Subcutaneous abdominal adipose tissue (tissue), 5 donors: ENCODE measurements at regions not wholly inside any gene's neighbourhood (a gene's known extent, or its start where the extent isn't known, plus 50 kb on each side); places are given as distances from the start of the nearest gene placed in this dataset.

Experiments
- H3K27ac ChIP-seq: one replicate; pipeline ENCODE4 v1.7.0; 2013; ENCODE audit warnings: low read depth, mild to moderate bottlenecking, inconsistent platforms, low read length, moderate library complexity
- H3K27me3 ChIP-seq, 5 donors: one replicate each; pipeline ENCODE4 v1.7.0; 2013; ENCODE audit warnings: low read length in 5 of 5, inconsistent platforms in 1 of 5; ENCODE audit not compliant: control insufficient read depth in 5 of 5, insufficient read depth in 4 of 5
- H3K36me3 ChIP-seq, 5 donors: one replicate each; pipeline ENCODE4 v1.7.0; 2013; ENCODE audit warnings: low read length in 5 of 5; ENCODE audit not compliant: control insufficient read depth in 5 of 5, insufficient read depth in 5 of 5
- H3K4me1 ChIP-seq, 5 donors: one replicate each; pipeline ENCODE4 v1.7.0; 2013; ENCODE audit warnings: low read length in 5 of 5, mild to moderate bottlenecking in 3 of 5, moderate library complexity in 1 of 5; ENCODE audit not compliant: control insufficient read depth in 5 of 5, insufficient read depth in 5 of 5
- H3K4me3 ChIP-seq, 5 donors: one replicate each; pipeline ENCODE4 v1.7.0; 2013; ENCODE audit warnings: low read length in 5 of 5, low read depth in 1 of 5
- H3K9ac ChIP-seq, 5 donors: one replicate each; pipeline ENCODE4 v1.7.0; 2013; ENCODE audit warnings: low read length in 5 of 5, mild to moderate bottlenecking in 4 of 5, moderate library complexity in 3 of 5
- H3K9me3 ChIP-seq, 5 donors: one replicate each; pipeline ENCODE4 v1.7.0; 2013; ENCODE audit warnings: low read length in 5 of 5; ENCODE audit not compliant: control insufficient read depth in 5 of 5
- donor health status: healthy.
- donor health status: healthy.
- donor health status: healthy.
- donor health status: healthy.
- donor health status: healthy.

- Histone ChIP-seq H3K4me1 (no peaks in the 10 kb centered on the region), H3K27me3 (no peaks in the 10 kb centered on the region), H3K4me3 (no peak overlapping the region), H3K9me3 (peaks cover 0 to 5% (median 0%) of the 10 kb centered on the region in 5 donors), H3K36me3 (no peaks in the 10 kb centered on the region), H3K27ac (no peak overlapping the region), H3K9ac (no peak overlapping the region)
Measured at GRCh38 chr2:200013906-200014305, 58.5 kb downstream of the MAIP1 start.

DNA sequence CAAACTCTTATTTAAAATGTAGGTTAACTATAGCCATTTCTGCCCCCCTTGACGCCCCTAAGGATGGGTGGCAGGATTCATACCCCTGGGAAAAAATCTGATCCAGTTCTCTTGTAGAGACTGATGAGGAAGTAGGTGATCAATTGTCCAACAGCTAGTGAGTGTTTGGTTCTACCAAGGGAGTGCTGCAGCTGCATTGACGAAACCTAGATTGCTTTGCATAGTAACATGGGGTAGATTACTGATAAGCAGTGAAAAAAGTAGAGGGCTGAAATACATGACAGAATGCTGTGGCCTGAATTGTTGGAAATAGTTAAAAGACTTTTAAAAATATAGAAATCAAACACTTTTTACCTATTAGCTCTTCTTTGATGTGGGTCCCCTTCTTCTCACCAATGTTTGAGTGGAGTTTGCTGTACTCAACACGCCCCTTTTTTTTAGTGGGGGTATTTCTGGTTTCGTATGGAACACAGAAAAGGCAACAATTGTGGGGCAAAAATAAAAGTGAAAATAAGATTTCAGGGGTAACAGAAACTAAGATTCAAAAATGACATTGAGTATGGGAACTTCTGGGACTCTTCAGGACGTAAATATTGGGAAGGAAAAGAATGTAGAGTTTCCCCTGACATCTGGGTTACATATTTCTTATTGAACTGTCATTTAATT lies 66.2 kb downstream of the MAIP1 start:
- no peak overlapping the region for H3K27ac ChIP-seq
- H3K27me3 ChIP-seq, result no peaks in the 10 kb centered on the region

DNA sequence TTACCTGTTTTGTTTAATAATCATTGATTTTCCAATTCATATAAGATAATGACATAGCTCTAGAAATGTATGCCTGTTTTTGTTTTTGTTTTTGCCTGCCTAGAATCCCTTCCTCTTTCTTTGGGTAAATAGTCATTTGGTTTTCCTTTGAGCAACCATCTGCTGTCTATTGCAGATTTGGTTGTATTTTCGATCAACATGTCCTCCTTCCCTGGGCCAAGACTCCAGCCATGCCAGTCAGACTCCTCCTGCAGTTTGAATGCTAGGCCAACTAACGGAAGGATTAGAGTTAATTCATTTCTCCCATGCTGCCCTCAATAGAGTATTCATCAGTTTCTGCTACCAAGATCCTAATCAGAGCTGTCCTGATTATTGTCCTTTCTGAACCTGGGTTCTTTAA lies 67.1 kb downstream of the MAIP1 start:
- no peak overlapping the region for H3K27ac ChIP-seq
- H3K9ac ChIP-seq, result no peak overlapping the region
- H3K4me1 ChIP-seq, result no peaks in the 10 kb centered on the region
- H3K9me3 ChIP-seq, result no peaks in the 10 kb centered on the region
- H3K27me3 ChIP-seq, result no peaks in the 10 kb centered on the region
- H3K4me3 ChIP-seq, result no peak overlapping the region
- no peaks in the 10 kb centered on the region for H3K36me3 ChIP-seq

More for the DNA sequence above, 66.2 kb downstream of the MAIP1 start:
- Histone ChIP-seq H3K4me1 (no peaks in the 10 kb centered on the region), H3K9me3 (no peaks in the 10 kb centered on the region), H3K36me3 (no peaks in the 10 kb centered on the region), H3K4me3 (no peak overlapping the region), H3K9ac (no peak overlapping the region)

GRCh38 chr2:200023570-200023969 lies 68.2 kb downstream of the MAIP1 start:
- Histone ChIP-seq H3K9me3 (no peaks in the 10 kb centered on the region), H3K9ac (no peak overlapping the region), H3K36me3 (no peaks in the 10 kb centered on the region), H3K27ac (no peak overlapping the region), H3K27me3 (no peaks in the 10 kb centered on the region), H3K4me1 (no peaks in the 10 kb centered on the region), H3K4me3 (no peak overlapping the region)

DNA sequence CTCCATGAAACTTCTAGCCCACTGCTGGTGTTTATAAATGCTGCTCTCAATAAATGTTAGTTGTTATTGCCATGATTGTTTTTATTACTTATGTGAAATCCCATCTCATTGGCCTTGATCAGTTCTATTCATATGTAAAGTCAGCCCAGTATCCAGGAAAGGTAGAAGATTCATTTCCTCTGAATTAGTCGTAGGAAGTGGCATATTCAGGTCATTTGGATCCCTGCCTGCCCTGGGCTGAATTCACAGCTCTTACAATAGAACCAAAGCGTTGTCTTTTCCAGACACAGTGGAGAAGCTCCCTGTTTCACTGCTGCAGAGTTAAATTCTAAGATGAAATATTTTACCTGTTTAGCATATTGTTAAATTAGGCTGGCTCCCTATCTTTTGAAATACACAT lies 70.3 kb downstream of the MAIP1 start:
- Histone ChIP-seq H3K9ac (no peak overlapping the region), H3K36me3 (no peaks in the 10 kb centered on the region), H3K4me3 (no peak overlapping the region), H3K9me3 (no peaks in the 10 kb centered on the region), H3K4me1 (no peaks in the 10 kb centered on the region), H3K27ac (no peak overlapping the region), H3K27me3 (no peaks in the 10 kb centered on the region)

- no peaks in the 10 kb centered on the region for H3K36me3 ChIP-seq
- H3K4me3 ChIP-seq, result no peak overlapping the region
- H3K27me3 ChIP-seq, result no peaks in the 10 kb centered on the region
- H3K9me3 ChIP-seq, result no peaks in the 10 kb centered on the region
- no peaks in the 10 kb centered on the region for H3K4me1 ChIP-seq
- no peak overlapping the region for H3K9ac ChIP-seq
- no peak overlapping the region for H3K27ac ChIP-seq
Measured at GRCh38 chr2:200026332-200027230, 71.2 kb downstream of the MAIP1 start.

GRCh38 chr2:200028998-200029397 lies 73.6 kb downstream of the MAIP1 start:
- no peaks in the 10 kb centered on the region for H3K4me1 ChIP-seq
- H3K9me3 ChIP-seq, result no peaks in the 10 kb centered on the region
- H3K36me3 ChIP-seq, result no peaks in the 10 kb centered on the region
- H3K27me3 ChIP-seq, result no peaks in the 10 kb centered on the region
- H3K27ac ChIP-seq, result no peak overlapping the region
- no peak overlapping the region for H3K9ac ChIP-seq
- H3K4me3 ChIP-seq, result no peak overlapping the region

- Histone ChIP-seq H3K27me3 (no peaks in the 10 kb centered on the region), H3K4me3 (no peak overlapping the region), H3K9me3 (no peaks in the 10 kb centered on the region), H3K4me1 (no peaks in the 10 kb centered on the region), H3K36me3 (no peaks in the 10 kb centered on the region), H3K27ac (no peak overlapping the region), H3K9ac (no peak overlapping the region)
Measured at GRCh38 chr2:200032895-200033294, 77.5 kb downstream of the MAIP1 start.

DNA sequence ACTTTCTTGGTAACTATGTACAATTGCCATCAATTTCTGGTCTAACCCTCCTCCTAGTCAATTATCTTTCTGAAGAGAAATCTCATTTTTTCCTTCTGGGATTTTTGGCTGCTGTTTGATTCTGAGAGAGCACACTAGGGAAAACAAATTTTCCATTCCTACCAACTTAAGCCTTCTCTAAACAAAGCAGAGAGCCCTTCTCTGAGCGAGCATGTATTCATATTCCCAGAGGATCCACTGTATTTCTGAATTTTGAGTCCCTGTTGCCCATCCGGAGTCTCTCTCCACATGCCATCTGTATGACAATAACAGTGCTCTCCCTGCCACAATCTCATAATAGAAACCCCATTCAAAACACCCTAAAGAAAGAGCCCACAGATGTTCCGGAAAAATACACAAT lies 78.5 kb downstream of the MAIP1 start:
- Histone ChIP-seq H3K36me3 (no peaks in the 10 kb centered on the region), H3K27me3 (no peaks in the 10 kb centered on the region), H3K27ac (no peak overlapping the region), H3K9ac (no peak overlapping the region), H3K9me3 (no peaks in the 10 kb centered on the region), H3K4me3 (no peak overlapping the region), H3K4me1 (no peaks in the 10 kb centered on the region)

DNA sequence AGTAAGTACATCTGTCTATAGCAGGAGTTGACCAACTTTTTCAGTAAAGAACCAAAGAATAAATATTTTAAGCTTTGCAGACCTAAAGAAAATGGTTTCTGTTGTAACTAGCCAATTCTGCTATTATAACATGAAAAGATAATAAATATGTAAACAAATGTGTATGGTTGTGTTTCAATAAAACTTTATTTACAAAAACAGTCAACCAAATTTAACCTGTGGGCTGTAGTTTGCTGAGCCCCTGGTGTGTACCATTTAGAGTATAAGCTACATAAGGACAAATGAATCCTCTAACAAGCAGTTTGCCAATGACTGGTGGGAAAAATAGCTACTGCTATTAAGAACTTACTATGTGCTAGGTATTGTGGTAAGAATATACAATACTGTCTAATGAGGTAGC lies 79.4 kb downstream of the MAIP1 start:
- Histone ChIP-seq H3K27me3 (no peaks in the 10 kb centered on the region), H3K36me3 (no peaks in the 10 kb centered on the region), H3K4me1 (no peaks in the 10 kb centered on the region), H3K9ac (no peak overlapping the region), H3K27ac (no peak overlapping the region), H3K9me3 (no peaks in the 10 kb centered on the region), H3K4me3 (no peak overlapping the region)
